Endothelial cell of umbilical vein (primary cell): ENCODE measurements at regions not wholly inside any gene's neighbourhood (a gene's known extent, or its start where the extent isn't known, plus 50 kb on each side); places are given as distances from the start of the nearest gene placed in this dataset.

Experiments used
- BruUV-seq: library from RNA; stranded (reverse); fragments of 400-500 nt; replicated peaks from 2 replicates; lab custom pipeline; 2021; lab: Mats Ljungman, UMichigan
- CTCF ChIA-PET: fragments of 300-600, 350-600 bp; sonication (Branson Sonifier 250); formaldehyde crosslinking; loops from one replicate; lab custom pipeline; 2021; ENCODE audit warnings: antibody characterized with exemption, inconsistent platforms; lab: Charles Lee
- POLR2A ChIA-PET: fragments of 300-600, 350-600 bp; sonication (Branson Sonifier 250); formaldehyde crosslinking; loops from one replicate; lab custom pipeline; 2021; ENCODE audit warnings: antibody characterized with exemption, inconsistent platforms; lab: Charles Lee
- DNase-seq: peaks from one replicate; pipeline ENCODE4 v3.0.0-alpha.2; 2011; ENCODE audit warnings: low read depth, low spot score
- FAIRE-seq: peaks from 2 replicates; lab custom pipeline; 2011; peaks lifted over from hg19 to GRCh38; lab: Jason Lieb, UNC
- H2AFZ ChIP-seq: 2 replicates; pipeline ENCODE4 v1.6.0; 2012; ENCODE audit warnings: low read depth, low read length, control low read depth, inconsistent platforms
- H3K27ac ChIP-seq: 2 replicates; pipeline ENCODE4 v1.5.1; 2011; ENCODE audit warnings: low read depth, mild to moderate bottlenecking, control low read depth, low read length, moderate library complexity; ENCODE audit not compliant: insufficient read depth
- H3K27me3 ChIP-seq, 2 experiments: 2 replicates each; pipeline versions ENCODE4 v1.6.0 to v1.6.1; 2011; ENCODE audit warnings: low read length in 2 of 2, mixed read lengths in 1 of 2; ENCODE audit not compliant: control insufficient read depth in 2 of 2, insufficient read depth in 2 of 2
- H3K36me3 ChIP-seq, 2 experiments: 2 replicates in 1 of 2; 3 replicates in 1 of 2; pipeline ENCODE4 v1.5.1; 2011; ENCODE audit warnings: low read length in 2 of 2, mild to moderate bottlenecking in 1 of 2, moderate library complexity in 1 of 2; ENCODE audit not compliant: control insufficient read depth in 2 of 2, insufficient read depth in 2 of 2; ENCODE audit errors: extremely low read depth in 1 of 2
- H3K4me1 ChIP-seq: 3 replicates; pipeline ENCODE4 v1.5.1; 2011; ENCODE audit warnings: mild to moderate bottlenecking, low read length; ENCODE audit not compliant: control insufficient read depth, insufficient read depth; ENCODE audit errors: extremely low read depth
- H3K4me2 ChIP-seq: 2 replicates; pipeline ENCODE4 v1.6.1; 2011; ENCODE audit warnings: low read length, control low read depth, mixed read lengths; ENCODE audit not compliant: insufficient read depth
- H3K4me3 ChIP-seq, 3 experiments: fragments of 200-600 bp in 1 of 3; sonication (generic), shearing (Covaris generic) in 1 of 3; replicated peaks in 1 of 3; 2 replicates each; pipeline ENCODE4 v1.5.1; 2011 to 2016; ENCODE audit warnings: control low read depth in 3 of 3, low read length in 3 of 3, mild to moderate bottlenecking in 2 of 3, inconsistent platforms in 1 of 3, low read depth in 1 of 3, moderate library complexity in 1 of 3; ENCODE audit not compliant: insufficient read depth in 1 of 3
- H3K79me2 ChIP-seq: 2 replicates; pipeline ENCODE4 v1.6.0; 2012; ENCODE audit warnings: low read length, inconsistent platforms; ENCODE audit not compliant: control insufficient read depth, insufficient read depth
- H3K9ac ChIP-seq: replicated peaks from 2 replicates; pipeline ENCODE3; 2011; ENCODE audit warnings: low read length, control low read depth; ENCODE audit not compliant: insufficient read depth; ENCODE audit errors: extremely low read depth
- H3K9me1 ChIP-seq: replicated peaks from 3 replicates; pipeline ENCODE4 v1.6.0; 2011; ENCODE audit warnings: mild to moderate bottlenecking, low read length; ENCODE audit not compliant: control insufficient read depth, insufficient read depth; ENCODE audit errors: extremely low read depth
- H3K9me3 ChIP-seq: replicated peaks from 2 replicates; pipeline ENCODE4 v1.5.1; 2012; ENCODE audit warnings: low read length, inconsistent platforms; ENCODE audit not compliant: control insufficient read depth, insufficient read depth
- H4K20me1 ChIP-seq: replicated peaks from 2 replicates; pipeline ENCODE3; 2011; ENCODE audit warnings: mild to moderate bottlenecking, low read length; ENCODE audit not compliant: control insufficient read depth, insufficient read depth; ENCODE audit errors: extremely low read depth
- EZH2 ChIP-seq: IDR thresholded peaks from 2 replicates; pipeline ENCODE4 v1.6.1; 2012; ENCODE audit warnings: borderline replicate concordance, low read depth, mild to moderate bottlenecking, moderate library complexity, low read length, inconsistent platforms; ENCODE audit not compliant: severe bottlenecking
- FOS ChIP-seq: IDR thresholded peaks from 2 replicates; pipeline ENCODE4 v1.6.1; 2011; ENCODE audit warnings: mild to moderate bottlenecking, low read length, moderate library complexity, borderline replicate concordance; ENCODE audit not compliant: insufficient read depth
- GATA2 ChIP-seq: IDR thresholded peaks from 2 replicates; pipeline ENCODE4 v1.7.0; 2011; ENCODE audit warnings: low read depth, mild to moderate bottlenecking, moderate library complexity, mixed read lengths, low read length; ENCODE audit not compliant: insufficient read length, insufficient read depth
- JUN ChIP-seq: IDR thresholded peaks from 2 replicates; pipeline ENCODE4 v1.6.1; 2011; ENCODE audit warnings: borderline replicate concordance, low read depth; ENCODE audit not compliant: insufficient read length, insufficient read depth
- MAX ChIP-seq: IDR thresholded peaks from 2 replicates; pipeline ENCODE4 v1.6.1; 2011; ENCODE audit not compliant: insufficient read depth, insufficient read length
- MYC ChIP-seq: IDR thresholded peaks from one replicate; pipeline ENCODE4 v1.6.1; 2011; ENCODE audit warnings: mild to moderate bottlenecking, low read depth, low read length
- POLR2A ChIP-seq: IDR thresholded peaks from 2 replicates; pipeline ENCODE4 v1.6.1; 2012; ENCODE audit warnings: low read depth, mild to moderate bottlenecking, control low read depth, low read length
- POLR2AphosphoS5 ChIP-seq: IDR thresholded peaks from 2 replicates; pipeline ENCODE4 v1.6.1; 2012; ENCODE audit warnings: low read depth, mild to moderate bottlenecking, control low read depth, low read length, moderate library complexity; ENCODE audit not compliant: insufficient read depth
- dilution Hi-C: fragments of 300-500 bp; cut with MboI; formaldehyde crosslinking; loops from one replicate; pipeline ENCODE4 v1.15.0; 2019; ENCODE audit warnings: low sequenced_read_pairs; ENCODE audit not compliant: extremely low pct_ligation_motif_present
- intact Hi-C: fragments of 100-400 bp; cut with micrococcal nuclease; formaldehyde crosslinking; loops from one replicate; pipeline ENCODE4 v1.10.0; 2022
- TF ChIP-seq, protein P1 (sequence below), 2 donors: IDR thresholded peaks; 1 replicate in 1 of 2; 2 replicates in 1 of 2; pipeline ENCODE4 v1.5.1; 2011; ENCODE audit warnings: low read length in 2 of 2, mild to moderate bottlenecking in 2 of 2, moderate library complexity in 2 of 2, control low read depth in 1 of 2, inconsistent platforms in 1 of 2, low read depth in 1 of 2; ENCODE audit not compliant: insufficient read depth in 1 of 2; ENCODE audit errors: extremely low read depth in 1 of 2

GRCh38 chr5:58077966-58078365 lies 381.9 kb downstream of the PLK2 start:
- DNase-seq: no peak
- CTCF ChIA-PET: no interaction called here

More at GRCh38 chr5:58077966-58078365, 381.9 kb downstream of the PLK2 start:
- intact Hi-C loops: no loop called here
- no peaks in the 10 kb centered on the region for H3K9me1 ChIP-seq
- POLR2A ChIA-PET: no interaction called here
- H3K27ac ChIP-seq: no peak overlapping the region
- no TSS peak for BruUV-seq
- H2AFZ ChIP-seq: no peak overlapping the region
- peaks cover 3% of the 10 kb centered on the region for H3K4me1 ChIP-seq
- H3K4me2 ChIP-seq: no peak overlapping the region
- dilution Hi-C loops: no loop called here
- H3K4me3 ChIP-seq: no peak overlapping the region
- no peaks in the 10 kb centered on the region for H3K9me3 ChIP-seq
- no peaks in the 10 kb centered on the region for H3K79me2 ChIP-seq
- TF ChIP-seq FOS (no peak), EZH2 (no peak), POLR2A (no peak), JUN (no peak), GATA2 (no peak), POLR2AphosphoS5 (no peak), MAX (no peak), MYC (no peak)
- TF ChIP-seq, protein P1, sequence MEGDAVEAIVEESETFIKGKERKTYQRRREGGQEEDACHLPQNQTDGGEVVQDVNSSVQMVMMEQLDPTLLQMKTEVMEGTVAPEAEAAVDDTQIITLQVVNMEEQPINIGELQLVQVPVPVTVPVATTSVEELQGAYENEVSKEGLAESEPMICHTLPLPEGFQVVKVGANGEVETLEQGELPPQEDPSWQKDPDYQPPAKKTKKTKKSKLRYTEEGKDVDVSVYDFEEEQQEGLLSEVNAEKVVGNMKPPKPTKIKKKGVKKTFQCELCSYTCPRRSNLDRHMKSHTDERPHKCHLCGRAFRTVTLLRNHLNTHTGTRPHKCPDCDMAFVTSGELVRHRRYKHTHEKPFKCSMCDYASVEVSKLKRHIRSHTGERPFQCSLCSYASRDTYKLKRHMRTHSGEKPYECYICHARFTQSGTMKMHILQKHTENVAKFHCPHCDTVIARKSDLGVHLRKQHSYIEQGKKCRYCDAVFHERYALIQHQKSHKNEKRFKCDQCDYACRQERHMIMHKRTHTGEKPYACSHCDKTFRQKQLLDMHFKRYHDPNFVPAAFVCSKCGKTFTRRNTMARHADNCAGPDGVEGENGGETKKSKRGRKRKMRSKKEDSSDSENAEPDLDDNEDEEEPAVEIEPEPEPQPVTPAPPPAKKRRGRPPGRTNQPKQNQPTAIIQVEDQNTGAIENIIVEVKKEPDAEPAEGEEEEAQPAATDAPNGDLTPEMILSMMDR (IDR thresholded peaks at IDR 0.05; ENCODE audit: extremely low read depth in 1 of 2, insufficient read depth in 1 of 2, low read depth in 1 of 2, low read length in 2 of 2): no peak
- no peaks in the 10 kb centered on the region for H3K27me3 ChIP-seq
- no peaks in the 10 kb centered on the region for H3K36me3 ChIP-seq
- FAIRE-seq: no peak
- no peaks in the 10 kb centered on the region for H4K20me1 ChIP-seq
- H3K9ac ChIP-seq: no peak overlapping the region
